HCT116 (cell line): ENCODE measurements at regions not wholly inside any gene's neighbourhood (a gene's known extent, or its start where the extent isn't known, plus 50 kb on each side); places are given as distances from the start of the nearest gene placed in this dataset.

ENCODE experiments used
- ATAC-seq: fragments of 200-7000 bp; cut with Tn5 transposase; 2 replicates; pipeline ENCODE4 v1.9.1; 2020; ENCODE audit warnings: mild to moderate bottlenecking, moderate library complexity
- BruUV-seq: library from RNA; stranded (reverse); fragments of 400-500 nt; replicated peaks from 2 replicates; lab custom pipeline; 2021; lab: Mats Ljungman, UMichigan
- CTCF ChIA-PET: fragments of 300-600 bp; sonication (Branson Sonifier 250); formaldehyde crosslinking; loops from one replicate; lab custom pipeline; 2021; ENCODE audit warnings: antibody characterized with exemption; lab: Charles Lee
- POLR2A ChIA-PET: fragments of 300-600, 350-600 bp; sonication (Branson Sonifier 250); formaldehyde crosslinking; loops from one replicate; lab custom pipeline; 2021; ENCODE audit warnings: antibody characterized with exemption; lab: Charles Lee
- RAD21 ChIA-PET, 2 experiments: fragments of 300-600 bp; sonication (Branson Sonifier 250); formaldehyde crosslinking; loops; one replicate each; lab custom pipeline; 2023; ENCODE audit warnings: low total read pairs in 2 of 2; ENCODE audit not compliant: uncharacterized antibody in 2 of 2, unreplicated experiment in 2 of 2, low non-redundant PET in 1 of 2; lab: Charles Lee
- DNase-seq: peaks from one replicate; pipeline ENCODE4 v3.0.0-alpha.2; 2010; ENCODE audit warnings: low read depth, low spot score
- H2AFZ ChIP-seq: fragments of 200-600 bp; shearing (Covaris generic), sonication (generic); 2 replicates; pipeline ENCODE4 v1.6.1; 2017; ENCODE audit warnings: low read depth, mixed run types, mixed read lengths, antibody characterized with exemption, low read length; ENCODE audit not compliant: poor library complexity, severe bottlenecking
- H3K27ac ChIP-seq: 2 replicates; pipeline ENCODE4 v1.5.1; 2012; ENCODE audit warnings: low read depth, low read length
- H3K27me3 ChIP-seq: fragments of 200-600 bp; sonication (generic); 2 replicates; pipeline ENCODE4 v1.6.1; 2016; ENCODE audit warnings: mixed run types, low read length, mixed read lengths; ENCODE audit not compliant: insufficient read depth
- H3K36me3 ChIP-seq, 2 experiments: fragments of 200-500 bp in 1 of 2; fragments of 200-600 bp in 1 of 2; sonication (Bioruptor generic) in 1 of 2; sonication (generic) in 1 of 2; 2 replicates each; pipeline versions ENCODE4 v1.5.1 to v1.6.1; 2014 to 2016; ENCODE audit warnings: low read length in 2 of 2, inconsistent platforms in 1 of 2, mixed read lengths in 1 of 2, mixed run types in 1 of 2; ENCODE audit not compliant: insufficient read depth in 2 of 2, control insufficient read depth in 1 of 2
- H3K4me1 ChIP-seq, 2 experiments: fragments of 200-600 bp in 1 of 2; sonication (generic) in 1 of 2; 2 replicates each; pipeline versions ENCODE4 v1.5.1 to v1.6.1; 2012 to 2017; ENCODE audit warnings: low read length in 2 of 2, inconsistent platforms in 1 of 2, mild to moderate bottlenecking in 1 of 2, mixed read lengths in 1 of 2, mixed run types in 1 of 2, moderate library complexity in 1 of 2; ENCODE audit not compliant: insufficient read depth in 2 of 2, control insufficient read depth in 1 of 2
- H3K4me2 ChIP-seq: fragments of 200-600 bp; sonication (generic); 2 replicates; pipeline ENCODE4 v1.6.1; 2017; ENCODE audit warnings: mixed run types, low read length, mixed read lengths
- H3K4me3 ChIP-seq, 2 experiments: fragments of 200-600 bp in 1 of 2; sonication (generic) in 1 of 2; replicated peaks in 1 of 2; 2 replicates each; pipeline ENCODE4 v1.5.1; 2011 to 2016; ENCODE audit warnings: low read length in 2 of 2, control low read depth in 1 of 2, low read depth in 1 of 2, mild to moderate bottlenecking in 1 of 2, mixed read lengths in 1 of 2, mixed run types in 1 of 2
- H3K79me2 ChIP-seq: fragments of 200-600 bp; sonication (generic); 2 replicates; pipeline ENCODE4 v1.6.1; 2017; ENCODE audit warnings: mild to moderate bottlenecking, mixed run types, low read length, moderate library complexity, mixed read lengths; ENCODE audit not compliant: insufficient read depth
- H3K9ac ChIP-seq: fragments of 200-600 bp; sonication (generic); 2 replicates; pipeline ENCODE4 v1.6.1; 2016; ENCODE audit warnings: low read length, mixed read lengths
- H3K9me2 ChIP-seq: fragments of 200-600 bp; sonication (generic), shearing (Covaris generic); 2 replicates; pipeline ENCODE4 v1.6.1; 2017; ENCODE audit warnings: mixed run types, mild to moderate bottlenecking, moderate library complexity; ENCODE audit not compliant: insufficient read depth
- H3K9me3 ChIP-seq, 2 experiments: fragments of 200-500 bp in 1 of 2; fragments of 200-600 bp in 1 of 2; sonication (Bioruptor generic) in 1 of 2; sonication (generic) in 1 of 2; 2 replicates each; pipeline ENCODE4 v1.6.1; 2014 to 2017; ENCODE audit warnings: low read length in 2 of 2, mixed read lengths in 2 of 2, inconsistent platforms in 1 of 2, low read depth in 1 of 2, mild to moderate bottlenecking in 1 of 2, mixed run types in 1 of 2, moderate library complexity in 1 of 2; ENCODE audit not compliant: control insufficient read depth in 1 of 2, insufficient read depth in 1 of 2
- H4K20me1 ChIP-seq: fragments of 200-600 bp; sonication (generic), shearing (Covaris generic); 2 replicates; pipeline ENCODE4 v1.6.1; 2017; ENCODE audit warnings: mixed run types, mild to moderate bottlenecking, moderate library complexity; ENCODE audit not compliant: insufficient read depth
- CBX3 ChIP-seq: IDR thresholded peaks from 2 replicates; pipeline ENCODE4 v1.6.1; 2012; ENCODE audit warnings: low read depth
- CEBPB ChIP-seq: IDR thresholded peaks from 2 replicates; pipeline ENCODE4 v1.6.1; 2012; ENCODE audit warnings: low read depth
- EGR1 ChIP-seq: IDR thresholded peaks from 2 replicates; pipeline ENCODE4 v1.6.1; 2012; ENCODE audit warnings: low read depth
- EZH2 ChIP-seq: fragments of 200-600 bp; sonication (generic); IDR thresholded peaks from 2 replicates; pipeline ENCODE4 v1.6.1; 2017; ENCODE audit warnings: antibody characterized with exemption, mixed run types
- FOSL1 ChIP-seq: IDR thresholded peaks from 2 replicates; pipeline ENCODE4 v1.6.1; 2012; ENCODE audit warnings: low read depth
- JUND ChIP-seq: IDR thresholded peaks from 2 replicates; pipeline ENCODE4 v1.6.1; 2012
- MAX ChIP-seq: IDR thresholded peaks from 2 replicates; pipeline ENCODE4 v1.6.1; 2012
- POLR2AphosphoS5 ChIP-seq: IDR thresholded peaks from 2 replicates; pipeline ENCODE4 v1.6.1; 2011; ENCODE audit warnings: mild to moderate bottlenecking, low read depth, low read length, moderate library complexity
- REST ChIP-seq: IDR thresholded peaks from 2 replicates; pipeline ENCODE4 v1.6.1; 2012; ENCODE audit warnings: low read depth
- SIN3A ChIP-seq: IDR thresholded peaks from 2 replicates; pipeline ENCODE4 v1.6.1; 2012; ENCODE audit warnings: low read depth
- SP1 ChIP-seq: IDR thresholded peaks from 2 replicates; pipeline ENCODE4 v1.6.1; 2012; ENCODE audit warnings: low read depth
- SRF ChIP-seq: IDR thresholded peaks from 2 replicates; pipeline ENCODE4 v1.6.1; 2012; ENCODE audit warnings: low read depth
- ZBTB33 ChIP-seq: IDR thresholded peaks from 2 replicates; pipeline ENCODE4 v1.6.1; 2011; ENCODE audit warnings: mild to moderate bottlenecking, low read length, moderate library complexity; ENCODE audit not compliant: insufficient replicate concordance; ENCODE audit errors: extremely low read depth
- intact Hi-C: fragments of 100-400 bp; cut with micrococcal nuclease; formaldehyde crosslinking; loops from 2 replicates; pipeline ENCODE4 v1.10.0; 2022

- TF ChIP-seq SIN3A: no peak
- TF ChIP-seq MAX: no peak
- no peak for TF ChIP-seq CEBPB
- no peak for TF ChIP-seq SRF
- no peak for TF ChIP-seq JUND
- TF ChIP-seq EZH2: no peak
- no peak for TF ChIP-seq CBX3
- no peak for TF ChIP-seq EGR1
- no peak for TF ChIP-seq ZBTB33
- no peak for TF ChIP-seq SP1
- no peak for TF ChIP-seq REST
- TF ChIP-seq FOSL1: no peak
- no peak for TF ChIP-seq POLR2AphosphoS5
- CTCF ChIA-PET: no interaction called here
- peaks cover 0 to 8% of the 10 kb centered on the region in 2 experiments; a peak in 2 of 4 replicates for H3K4me1 ChIP-seq
- no peak overlapping the region for H3K9ac ChIP-seq
- no peaks in the 10 kb centered on the region for H4K20me1 ChIP-seq
- no peak overlapping the region for H2AFZ ChIP-seq
- RAD21 ChIA-PET: no interaction called here
- H3K36me3 ChIP-seq: no peaks in the 10 kb centered on the region
- intact Hi-C loops: no loop called here
- POLR2A ChIA-PET: no interaction called here
- H3K79me2 ChIP-seq: no peaks in the 10 kb centered on the region
- ATAC-seq: no peak
- H3K27ac ChIP-seq: no peak overlapping the region
- no peaks in the 10 kb centered on the region for H3K9me2 ChIP-seq
- DNase-seq: no peak
- BruUV-seq: no TSS peak
- no peak overlapping the region for H3K4me3 ChIP-seq
- H3K4me2 ChIP-seq: no peak overlapping the region
- no peaks in the 10 kb centered on the region for H3K9me3 ChIP-seq
- no peaks in the 10 kb centered on the region for H3K27me3 ChIP-seq
These were observed 123.0 kb upstream of the TET2 start for GRCh38 chr4:105023668-105024055.
